ENCODE measurements at regions not wholly inside any gene's neighbourhood (a gene's known extent, or its start where the extent isn't known, plus 50 kb on each side); places are given as distances from the start of the nearest gene placed in this dataset.

DNA sequence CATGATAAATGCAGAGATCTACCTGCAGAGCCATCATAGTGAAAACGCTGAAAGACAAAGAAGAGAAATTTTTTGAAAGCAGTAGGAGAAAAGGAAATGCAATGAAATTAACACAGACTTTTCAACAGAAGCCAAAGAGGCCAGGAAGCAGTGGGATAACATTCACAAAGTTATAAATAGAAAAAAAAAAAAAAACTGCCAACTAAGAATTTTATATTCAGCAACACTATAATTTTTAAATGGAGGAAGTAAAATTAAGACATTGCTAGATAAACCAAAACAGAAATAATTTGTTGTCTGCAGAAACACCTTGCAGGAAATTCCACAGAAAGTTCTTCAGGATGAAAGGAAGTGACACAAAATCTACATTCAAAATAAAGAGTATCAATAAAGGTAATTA, 591.5 kb upstream of the ID4 start:
- TF ChIP-seq, protein P1, sequence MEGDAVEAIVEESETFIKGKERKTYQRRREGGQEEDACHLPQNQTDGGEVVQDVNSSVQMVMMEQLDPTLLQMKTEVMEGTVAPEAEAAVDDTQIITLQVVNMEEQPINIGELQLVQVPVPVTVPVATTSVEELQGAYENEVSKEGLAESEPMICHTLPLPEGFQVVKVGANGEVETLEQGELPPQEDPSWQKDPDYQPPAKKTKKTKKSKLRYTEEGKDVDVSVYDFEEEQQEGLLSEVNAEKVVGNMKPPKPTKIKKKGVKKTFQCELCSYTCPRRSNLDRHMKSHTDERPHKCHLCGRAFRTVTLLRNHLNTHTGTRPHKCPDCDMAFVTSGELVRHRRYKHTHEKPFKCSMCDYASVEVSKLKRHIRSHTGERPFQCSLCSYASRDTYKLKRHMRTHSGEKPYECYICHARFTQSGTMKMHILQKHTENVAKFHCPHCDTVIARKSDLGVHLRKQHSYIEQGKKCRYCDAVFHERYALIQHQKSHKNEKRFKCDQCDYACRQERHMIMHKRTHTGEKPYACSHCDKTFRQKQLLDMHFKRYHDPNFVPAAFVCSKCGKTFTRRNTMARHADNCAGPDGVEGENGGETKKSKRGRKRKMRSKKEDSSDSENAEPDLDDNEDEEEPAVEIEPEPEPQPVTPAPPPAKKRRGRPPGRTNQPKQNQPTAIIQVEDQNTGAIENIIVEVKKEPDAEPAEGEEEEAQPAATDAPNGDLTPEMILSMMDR (IDR thresholded peaks at IDR 0.05): no peak

DNA sequence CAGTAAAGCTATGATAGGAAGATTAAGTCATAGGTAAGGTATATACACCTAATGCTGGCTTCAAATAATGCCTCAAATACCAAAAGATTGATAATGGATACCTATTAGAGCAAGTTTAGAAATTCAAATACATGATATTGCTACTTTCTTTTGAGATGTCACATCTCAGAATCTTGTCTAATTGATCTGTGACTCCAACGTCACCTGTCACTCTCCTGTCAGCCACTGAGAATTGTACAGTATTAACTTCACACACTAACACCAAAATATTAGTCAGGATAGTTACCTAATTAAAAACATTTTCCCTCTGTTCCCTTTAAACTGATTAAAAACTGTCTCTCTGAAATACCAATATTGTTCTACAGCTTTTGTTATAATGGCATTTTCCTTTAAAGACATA, 575.5 kb upstream of the ID4 start:
- TF ChIP-seq, protein P1 (IDR thresholded peaks at IDR 0.05): no peak

DNA sequence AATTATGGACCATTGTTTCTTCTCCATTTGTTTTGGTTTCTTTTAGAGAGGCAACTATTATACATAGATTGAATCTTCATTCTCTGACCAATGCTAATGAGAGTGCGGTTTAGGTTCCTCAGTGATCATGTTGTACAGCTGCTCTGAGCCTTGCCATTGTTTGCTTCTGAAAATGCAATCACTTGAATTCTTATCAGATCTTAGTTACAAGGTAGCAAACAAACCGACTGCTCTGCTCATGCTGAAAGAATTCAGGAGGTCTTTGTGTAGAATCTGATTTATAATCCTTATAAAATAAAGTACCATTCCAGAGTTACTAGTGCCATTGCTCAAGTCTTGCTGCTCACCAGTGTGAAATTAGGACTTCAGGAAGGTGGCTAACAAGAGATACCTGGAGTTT, 569.1 kb upstream of the ID4 start:
- TF ChIP-seq, protein P1 (IDR thresholded peaks at IDR 0.05): no peak

DNA sequence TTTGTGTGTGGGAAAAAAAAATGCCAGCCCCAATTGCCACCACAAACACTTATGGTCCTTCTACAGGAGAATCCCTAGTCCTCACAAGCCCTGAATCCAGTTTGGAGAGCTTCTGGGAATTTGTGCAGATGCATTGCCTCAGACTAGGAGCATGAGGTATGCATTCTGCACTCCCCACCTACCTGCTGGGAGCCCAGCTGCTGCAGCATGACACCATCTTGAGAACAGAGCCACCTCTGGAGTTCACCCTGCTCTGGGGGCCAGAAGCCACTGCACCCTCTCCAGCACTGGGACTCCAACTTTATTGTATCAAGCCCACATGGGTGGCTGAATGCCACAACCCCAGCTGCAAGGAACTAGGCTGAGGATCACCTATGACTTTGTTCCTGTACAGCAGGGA, 568.5 kb upstream of the ID4 start:
- TF ChIP-seq, protein P1 (IDR thresholded peaks at IDR 0.05): no peak

DNA sequence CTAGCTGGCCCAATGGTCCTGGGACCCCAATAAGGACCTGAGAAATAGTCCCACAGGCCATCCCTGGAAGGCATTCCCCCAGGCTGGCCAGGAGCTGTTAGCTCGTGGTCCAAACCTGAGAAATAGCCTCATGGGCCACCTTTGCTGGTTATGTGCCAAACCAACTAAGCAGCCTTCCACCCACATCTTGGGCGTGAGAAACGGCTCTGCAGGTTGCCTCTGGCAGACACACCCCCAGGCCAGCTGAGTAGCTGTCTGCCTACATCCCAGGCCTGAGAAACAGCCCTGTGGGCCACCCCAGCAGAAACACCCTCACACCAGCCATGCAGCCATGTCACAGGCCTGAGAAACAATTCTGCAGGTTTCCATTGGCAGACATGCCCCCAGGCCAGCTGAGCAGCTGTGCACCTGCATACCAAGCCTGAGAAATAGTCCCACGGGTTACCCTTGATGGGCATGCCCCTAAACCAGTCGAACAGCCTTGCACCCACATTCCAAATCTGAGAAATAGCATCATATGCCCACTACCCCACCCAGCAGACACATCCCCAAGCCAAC, 567.8 kb upstream of the ID4 start:
- TF ChIP-seq, protein P1 (IDR thresholded peaks at IDR 0.05): no peak

DNA sequence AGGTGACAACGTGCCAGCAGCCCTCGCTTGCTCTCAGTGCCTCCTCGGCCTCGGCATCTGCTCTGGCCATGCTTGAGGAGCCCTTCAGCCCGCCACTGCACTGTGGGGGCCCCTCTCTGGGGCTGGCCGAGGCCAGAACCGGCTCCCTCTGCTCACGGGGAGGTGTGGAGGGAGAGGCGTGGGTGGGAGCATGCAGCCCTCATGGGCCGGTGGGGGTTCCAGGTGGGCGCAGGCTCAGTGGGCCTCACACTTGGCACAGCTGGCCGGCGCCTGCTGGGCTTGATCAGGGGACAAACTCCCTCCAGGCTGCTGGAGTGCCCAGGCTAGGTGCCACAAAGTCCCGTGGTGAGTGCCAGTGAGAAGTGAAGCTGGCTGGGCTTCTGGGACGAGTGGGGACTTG, 566.6 kb upstream of the ID4 start:
- TF ChIP-seq, protein P1 (IDR thresholded peaks at IDR 0.05): no peak

DNA sequence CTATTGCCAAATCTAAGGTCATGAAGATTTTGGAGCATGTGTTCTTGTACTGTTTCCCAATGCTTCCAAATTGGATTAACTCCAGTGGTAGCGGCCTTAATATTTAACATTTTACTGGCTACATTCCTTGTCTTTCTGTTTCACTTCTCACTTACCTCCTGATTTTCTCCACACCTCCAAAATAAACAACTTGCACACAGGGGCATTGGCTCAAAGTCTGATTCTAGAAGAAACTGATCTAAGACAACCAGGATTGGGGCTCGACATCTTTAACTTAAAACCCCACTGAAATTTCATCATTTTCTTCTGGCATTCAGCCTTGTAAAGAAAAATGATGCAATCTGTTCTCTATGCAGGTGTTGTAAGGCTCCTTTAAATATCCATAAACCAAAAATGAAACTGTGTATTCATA, 557.9 kb upstream of the ID4 start:
- TF ChIP-seq, protein P1 (IDR thresholded peaks at IDR 0.05): no peak

DNA sequence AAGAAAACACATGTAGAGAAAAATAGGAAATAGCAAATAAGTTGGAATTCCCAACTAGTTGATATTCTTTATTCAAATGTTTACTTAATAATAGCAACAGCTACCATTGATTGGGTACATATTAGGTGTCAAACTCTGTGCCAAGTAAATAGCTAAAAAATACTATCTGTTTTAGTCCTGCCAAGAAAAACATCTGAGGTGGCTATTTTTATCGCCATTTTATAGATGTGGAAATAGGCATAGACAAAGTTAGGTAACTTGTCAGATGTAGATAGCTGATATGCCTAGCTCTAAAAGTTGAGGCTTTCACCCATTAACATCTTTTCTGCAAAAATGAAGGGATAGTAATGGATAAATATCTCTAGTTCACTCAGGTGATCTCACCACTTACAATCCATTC, 549.2 kb upstream of the ID4 start:
- TF ChIP-seq, protein P1 (IDR thresholded peaks at IDR 0.05): no peak
